Fibroblast of mammary gland (primary cell): ENCODE measurements at regions not wholly inside any gene's neighbourhood (a gene's known extent, or its start where the extent isn't known, plus 50 kb on each side); places are given as distances from the start of the nearest gene placed in this dataset.

Experiments
- DNase-seq: peaks from one replicate; pipeline ENCODE4 v3.0.0-alpha.2; 2010; ENCODE audit warnings: low read depth
- H3K4me3 ChIP-seq: 2 replicates; pipeline ENCODE4 v1.5.1; 2011; ENCODE audit warnings: low read depth, mild to moderate bottlenecking, low read length, moderate library complexity; ENCODE audit not compliant: control insufficient read depth
- CTCF ChIP-seq: conservative IDR thresholded peaks from 2 replicates; pipeline ENCODE4 v1.5.1; 2011; ENCODE audit warnings: low read depth, low read length, inconsistent platforms; ENCODE audit not compliant: control insufficient read depth, insufficient read depth

GRCh38 chr5:141734501-141735229 is 52.6 kb upstream of the ARAP3 start:
- H3K4me3 ChIP-seq, result no peak overlapping the region
- DNase-seq, result peak; percentile 56
- TF ChIP-seq CTCF, result no peak

DNA sequence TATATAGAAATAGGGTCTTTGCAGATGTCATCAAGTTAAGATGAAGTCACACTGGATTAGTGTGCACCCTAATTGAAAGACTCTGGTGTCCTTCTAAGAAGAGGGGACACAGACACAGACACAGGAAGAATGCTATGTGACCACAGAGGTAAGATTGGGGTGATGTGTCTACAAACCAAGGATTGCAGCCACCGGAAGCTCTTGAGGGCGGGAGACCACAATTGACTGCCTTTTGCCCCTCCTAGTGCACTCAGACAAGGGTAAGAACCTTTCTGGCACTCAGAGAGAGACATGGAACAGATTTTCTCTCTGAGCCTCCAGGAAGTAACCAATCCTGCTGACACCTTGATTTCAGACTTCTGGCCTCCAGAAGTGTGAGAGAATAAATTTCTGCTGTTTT is 51.2 kb upstream of the ARAP3 start:
- DNase-seq, result no peak
- no peak overlapping the region for H3K4me3 ChIP-seq

GRCh38 chr5:141732417-141732816 is 50.4 kb upstream of the ARAP3 start:
- H3K4me3 ChIP-seq, result no peak overlapping the region
- no peak for DNase-seq
- TF ChIP-seq CTCF, result no peak

More for the DNA sequence above, 51.2 kb upstream of the ARAP3 start:
- no peak for TF ChIP-seq CTCF
